ENCODE measurements at regions not wholly inside any gene's neighbourhood (a gene's known extent, or its start where the extent isn't known, plus 50 kb on each side); places are given as distances from the start of the nearest gene placed in this dataset.

GRCh38 chr1:55526716-55527115, 311.6 kb upstream of the USP24 start:
- TF ChIP-seq LBX2 (CRISPR knock-in tag; IDR thresholded peaks at IDR 0.05; ENCODE audit: borderline replicate concordance): no peak
- no peak for TF ChIP-seq NFRKB (IDR thresholded peaks at IDR 0.05)
- TF ChIP-seq KLF11 (CRISPR knock-in tag; IDR thresholded peaks at IDR 0.05): no peak
- TF ChIP-seq DMAP1 (CRISPR knock-in tag; IDR thresholded peaks at IDR 0.05): no peak
- TF ChIP-seq KDM1A (CRISPR knock-in tag; IDR thresholded peaks at IDR 0.05): no peak
- TF ChIP-seq TAF1 (CRISPR knock-in tag; IDR thresholded peaks at IDR 0.05): no peak
- TF ChIP-seq MYC (CRISPR knock-in tag; IDR thresholded peaks at IDR 0.05; ENCODE audit: borderline replicate concordance): no peak
- no peak for TF ChIP-seq DMTF1 (CRISPR knock-in tag; IDR thresholded peaks at IDR 0.05)
- no peak for TF ChIP-seq CTCF (CRISPR knock-in tag; IDR thresholded peaks at IDR 0.05)
- no peak for TF ChIP-seq ZNF143 (CRISPR knock-in tag; IDR thresholded peaks at IDR 0.05)
- TF ChIP-seq KMT2A (CRISPR knock-in tag; IDR thresholded peaks at IDR 0.05): no peak
- no peak for TF ChIP-seq GABPA (IDR thresholded peaks at IDR 0.05; ENCODE audit: low read depth, low read length)
- TF ChIP-seq GABPA (CRISPR knock-in tag; IDR thresholded peaks at IDR 0.05; ENCODE audit: low read depth): no peak
- no peak for TF ChIP-seq ZBTB1 (CRISPR knock-in tag; IDR thresholded peaks at IDR 0.05; ENCODE audit: borderline replicate concordance)
